Endodermal cell (in vitro differentiated cells): ENCODE measurements at regions not wholly inside any gene's neighbourhood (a gene's known extent, or its start where the extent isn't known, plus 50 kb on each side); places are given as distances from the start of the nearest gene placed in this dataset.

ENCODE experiments used
- DNase-seq: peaks from one replicate; pipeline ENCODE4 v3.0.0-alpha.2; 2017
- H3K27ac ChIP-seq: 2 replicates; pipeline ENCODE4 v1.5.1; 2013; ENCODE audit warnings: mild to moderate bottlenecking, low read depth, low read length, moderate library complexity
- H3K27me3 ChIP-seq: 2 replicates; pipeline ENCODE4 v1.6.1; 2013; ENCODE audit warnings: mild to moderate bottlenecking, low read length, moderate library complexity; ENCODE audit not compliant: insufficient read depth, control insufficient read depth, poor library complexity, severe bottlenecking
- H3K36me3 ChIP-seq: 2 replicates; pipeline ENCODE4 v1.7.0; 2013; ENCODE audit warnings: mild to moderate bottlenecking, low read length, moderate library complexity; ENCODE audit not compliant: control insufficient read depth, insufficient read depth
- H3K4me1 ChIP-seq: one replicate; pipeline ENCODE4 v1.7.0; 2013; ENCODE audit warnings: low read length; ENCODE audit not compliant: control insufficient read depth, insufficient read depth
- H3K4me3 ChIP-seq: 2 replicates; pipeline ENCODE4 v1.5.1; 2013; ENCODE audit warnings: mild to moderate bottlenecking, low read length, moderate library complexity
- H3K9ac ChIP-seq: 2 replicates; pipeline ENCODE4 v1.6.1; 2013; ENCODE audit warnings: mild to moderate bottlenecking, low read length, moderate library complexity; ENCODE audit not compliant: poor library complexity, severe bottlenecking; ENCODE audit errors: extremely low read depth
- H3K9me3 ChIP-seq: 2 replicates; pipeline ENCODE4 v1.6.1; 2013; ENCODE audit warnings: mild to moderate bottlenecking, low read length, moderate library complexity; ENCODE audit not compliant: control insufficient read depth
- H3K27ac Mint-ChIP-seq: 2 replicates; pipeline ENCODE4 v1.8.0; 2020; ENCODE audit warnings: mixed read lengths
- H3K27me3 Mint-ChIP-seq: 2 replicates; pipeline ENCODE4 v1.8.0; 2021; ENCODE audit warnings: mild to moderate bottlenecking, mixed read lengths; ENCODE audit not compliant: insufficient read depth
- H3K36me3 Mint-ChIP-seq: 2 replicates; pipeline ENCODE4 v1.8.0; 2020; ENCODE audit warnings: low read depth, mixed read lengths
- H3K4me1 Mint-ChIP-seq: 2 replicates; pipeline ENCODE4 v1.8.0; 2020; ENCODE audit warnings: mixed read lengths
- H3K4me3 Mint-ChIP-seq: 2 replicates; pipeline ENCODE4 v1.8.0; 2020; ENCODE audit warnings: mild to moderate bottlenecking, moderate library complexity, mixed read lengths
- H3K9me3 Mint-ChIP-seq: 2 replicates; pipeline ENCODE4 v1.8.0; 2020; ENCODE audit warnings: mild to moderate bottlenecking, mixed read lengths
- WGBS, 2 experiments: methylation state at CpG; one replicate each; pipeline versions ENCODE4 v1.1.5 to v1.1.7; 2013; ENCODE audit warnings: missing lambda C conversion rate in 2 of 2, mixed read lengths in 1 of 2; ENCODE audit not compliant: insufficient coverage in 1 of 2, insufficient read length in 1 of 2; 5-methylcytosine and 5-hydroxymethylcytosine counted together
- TF ChIP-seq, protein P1 (sequence below): fragments of 200-600 bp; sonication (generic); conservative IDR thresholded peaks from 2 replicates; pipeline ENCODE4 v1.5.0; 2021; ENCODE audit warnings: antibody characterized with exemption, mild to moderate bottlenecking

DNA sequence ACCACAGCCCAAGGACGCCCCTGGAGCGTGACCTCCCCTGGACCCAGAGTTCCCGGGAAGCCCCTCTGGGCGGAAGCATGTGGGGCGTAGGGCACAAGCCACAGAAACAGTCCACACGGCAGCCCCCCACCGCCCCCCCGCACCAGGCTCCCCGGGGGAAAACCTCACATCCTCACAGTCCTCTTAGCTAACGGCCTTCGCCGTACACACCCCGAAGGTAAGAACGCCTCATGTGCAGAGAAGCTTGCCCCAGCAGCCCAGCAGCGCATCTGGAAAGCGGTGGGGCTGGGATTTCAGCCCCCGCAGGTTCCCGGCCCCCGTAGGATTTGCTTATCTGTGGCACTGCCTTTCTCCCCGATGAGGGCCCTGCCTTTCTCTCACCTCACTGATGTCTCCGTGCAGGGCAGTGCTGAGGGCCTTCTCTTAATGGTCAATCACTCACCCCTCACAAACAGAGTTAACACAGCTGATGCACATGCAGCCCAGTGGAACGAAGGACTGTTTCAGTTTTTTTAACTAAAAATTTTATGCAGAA is 309.2 kb downstream of the BRD1 start:
- H3K27ac Mint-ChIP-seq = no peak overlapping the region
- H3K4me3 Mint-ChIP-seq = no peak overlapping the region
- H3K27ac ChIP-seq = no peak overlapping the region
- peaks cover 10% of the 10 kb centered on the region for H3K4me1 Mint-ChIP-seq
- no peaks in the 10 kb centered on the region for H3K36me3 ChIP-seq
- no peaks in the 10 kb centered on the region for H3K9me3 ChIP-seq
- peaks cover 7% of the 10 kb centered on the region for H3K9me3 Mint-ChIP-seq
- DNase-seq = no peak
- H3K4me1 ChIP-seq = no peaks in the 10 kb centered on the region
- H3K9ac ChIP-seq = no peak overlapping the region
- H3K27me3 ChIP-seq = no peaks in the 10 kb centered on the region
- no peaks in the 10 kb centered on the region for H3K27me3 Mint-ChIP-seq
- H3K36me3 Mint-ChIP-seq = no peaks in the 10 kb centered on the region
- WGBS, 2 experiments = 85 to 90% methylated on average over 10 to 22 of the region's 22 CpGs
- no peak overlapping the region for H3K4me3 ChIP-seq
- TF ChIP-seq, protein P1, sequence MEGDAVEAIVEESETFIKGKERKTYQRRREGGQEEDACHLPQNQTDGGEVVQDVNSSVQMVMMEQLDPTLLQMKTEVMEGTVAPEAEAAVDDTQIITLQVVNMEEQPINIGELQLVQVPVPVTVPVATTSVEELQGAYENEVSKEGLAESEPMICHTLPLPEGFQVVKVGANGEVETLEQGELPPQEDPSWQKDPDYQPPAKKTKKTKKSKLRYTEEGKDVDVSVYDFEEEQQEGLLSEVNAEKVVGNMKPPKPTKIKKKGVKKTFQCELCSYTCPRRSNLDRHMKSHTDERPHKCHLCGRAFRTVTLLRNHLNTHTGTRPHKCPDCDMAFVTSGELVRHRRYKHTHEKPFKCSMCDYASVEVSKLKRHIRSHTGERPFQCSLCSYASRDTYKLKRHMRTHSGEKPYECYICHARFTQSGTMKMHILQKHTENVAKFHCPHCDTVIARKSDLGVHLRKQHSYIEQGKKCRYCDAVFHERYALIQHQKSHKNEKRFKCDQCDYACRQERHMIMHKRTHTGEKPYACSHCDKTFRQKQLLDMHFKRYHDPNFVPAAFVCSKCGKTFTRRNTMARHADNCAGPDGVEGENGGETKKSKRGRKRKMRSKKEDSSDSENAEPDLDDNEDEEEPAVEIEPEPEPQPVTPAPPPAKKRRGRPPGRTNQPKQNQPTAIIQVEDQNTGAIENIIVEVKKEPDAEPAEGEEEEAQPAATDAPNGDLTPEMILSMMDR = no peak

DNA sequence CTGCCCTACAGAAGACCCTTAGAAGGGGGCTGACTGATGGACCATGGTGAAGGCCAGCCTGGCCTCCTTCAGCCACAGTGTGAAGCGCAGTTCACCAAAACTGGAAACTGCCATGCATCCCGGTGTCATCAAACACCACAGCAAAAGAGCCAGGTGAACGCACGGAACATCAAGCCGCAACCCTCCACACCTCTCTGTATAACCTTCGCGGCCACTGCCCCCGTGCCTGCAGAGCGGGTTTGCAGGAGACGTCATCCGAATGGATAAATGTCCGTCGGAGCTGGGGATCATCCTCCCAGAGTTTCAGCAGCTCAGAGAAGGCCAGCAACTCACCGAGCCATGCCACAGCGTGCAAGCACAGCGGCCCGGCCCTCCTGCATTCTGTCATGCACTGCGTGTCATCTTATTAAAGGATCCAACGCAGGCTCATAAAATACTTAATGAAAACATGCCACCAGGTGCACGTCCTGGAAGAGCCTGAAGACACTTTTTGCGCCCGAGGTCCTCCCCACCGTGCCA is 309.9 kb downstream of the BRD1 start:
- Mint-ChIP-seq H3K4me1 (peaks cover 16% of the 10 kb centered on the region), H3K27me3 (no peaks in the 10 kb centered on the region), H3K27ac (no peak overlapping the region), H3K4me3 (no peak overlapping the region), H3K36me3 (no peaks in the 10 kb centered on the region), H3K9me3 (peaks cover 7% of the 10 kb centered on the region)
- TF ChIP-seq, protein P1 = no peak
- Histone ChIP-seq H3K4me1 (no peaks in the 10 kb centered on the region), H3K9me3 (no peaks in the 10 kb centered on the region), H3K27ac (no peak overlapping the region), H3K4me3 (no peak overlapping the region), H3K27me3 (no peaks in the 10 kb centered on the region), H3K36me3 (no peaks in the 10 kb centered on the region), H3K9ac (no peak overlapping the region)
- DNase-seq = no peak
- WGBS, 2 experiments = 95% methylated on average over 16 to 23 of the region's 23 CpGs

DNA sequence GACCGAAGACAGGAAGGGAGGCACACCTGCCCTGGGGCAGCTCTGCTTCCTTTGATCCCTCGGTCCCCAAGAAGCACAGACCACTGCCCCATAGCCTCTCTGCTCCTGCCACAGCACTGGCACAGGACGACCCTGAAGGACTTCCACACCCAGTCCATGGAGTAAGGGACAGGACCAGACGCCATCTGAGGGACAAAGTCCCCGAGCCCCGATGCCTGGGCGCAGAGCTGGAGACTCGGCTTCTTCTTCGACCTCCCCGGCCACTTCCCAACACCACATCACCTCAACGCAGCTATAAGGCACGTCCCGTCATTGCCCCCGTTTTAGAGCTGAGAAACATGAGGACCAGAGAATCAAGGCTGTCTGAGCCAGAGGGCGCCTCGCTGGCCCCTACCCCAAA is 310.5 kb downstream of the BRD1 start:
- no peaks in the 10 kb centered on the region for H3K27me3 ChIP-seq
- TF ChIP-seq, protein P1 = no peak
- Mint-ChIP-seq H3K4me3 (no peak overlapping the region), H3K27ac (no peak overlapping the region), H3K27me3 (no peaks in the 10 kb centered on the region), H3K4me1 (peaks cover 17% of the 10 kb centered on the region), H3K9me3 (peaks cover 7% of the 10 kb centered on the region), H3K36me3 (no peaks in the 10 kb centered on the region)
- H3K9ac ChIP-seq = no peak overlapping the region
- H3K9me3 ChIP-seq = no peaks in the 10 kb centered on the region
- no peak overlapping the region for H3K4me3 ChIP-seq
- H3K4me1 ChIP-seq = no peaks in the 10 kb centered on the region
- no peak overlapping the region for H3K27ac ChIP-seq
- DNase-seq = peak; percentile 36
- no peaks in the 10 kb centered on the region for H3K36me3 ChIP-seq
- WGBS, 2 experiments = 97% methylated on average over 6 to 16 of the region's 16 CpGs
